ENCODE measurements at regions not wholly inside any gene's neighbourhood (a gene's known extent, or its start where the extent isn't known, plus 50 kb on each side); places are given as distances from the start of the nearest gene placed in this dataset.

DNA sequence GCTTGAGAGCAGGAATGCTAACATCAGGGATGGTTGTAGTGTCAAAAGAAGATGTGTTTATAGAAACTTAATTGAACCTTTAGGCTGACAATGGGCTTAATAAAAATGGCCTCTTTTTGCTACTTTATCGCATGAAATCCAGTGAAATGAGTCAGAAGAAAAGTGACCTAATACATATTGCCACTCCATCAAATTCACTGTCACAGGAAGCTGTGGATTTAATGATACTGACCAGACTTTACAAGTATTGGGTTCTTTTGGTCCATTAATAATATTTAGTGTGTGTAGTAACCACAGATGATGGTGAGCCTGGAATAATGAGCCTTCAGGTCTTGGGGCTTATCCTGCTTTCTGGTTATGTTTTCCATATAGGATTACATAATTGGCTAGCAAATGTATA, 231.8 kb upstream of the GMDS start:
- TF ChIP-seq CTCF (IDR thresholded peaks at IDR 0.05) = no peak
- TF ChIP-seq POLR2A (IDR thresholded peaks at IDR 0.05) = no peak
